ENCODE measurements at regions not wholly inside any gene's neighbourhood (a gene's known extent, or its start where the extent isn't known, plus 50 kb on each side); places are given as distances from the start of the nearest gene placed in this dataset.

- peak; percentile 84 for DNase-seq (ENCODE audit: low read depth, low spot score)
- TF ChIP-seq, protein P1, sequence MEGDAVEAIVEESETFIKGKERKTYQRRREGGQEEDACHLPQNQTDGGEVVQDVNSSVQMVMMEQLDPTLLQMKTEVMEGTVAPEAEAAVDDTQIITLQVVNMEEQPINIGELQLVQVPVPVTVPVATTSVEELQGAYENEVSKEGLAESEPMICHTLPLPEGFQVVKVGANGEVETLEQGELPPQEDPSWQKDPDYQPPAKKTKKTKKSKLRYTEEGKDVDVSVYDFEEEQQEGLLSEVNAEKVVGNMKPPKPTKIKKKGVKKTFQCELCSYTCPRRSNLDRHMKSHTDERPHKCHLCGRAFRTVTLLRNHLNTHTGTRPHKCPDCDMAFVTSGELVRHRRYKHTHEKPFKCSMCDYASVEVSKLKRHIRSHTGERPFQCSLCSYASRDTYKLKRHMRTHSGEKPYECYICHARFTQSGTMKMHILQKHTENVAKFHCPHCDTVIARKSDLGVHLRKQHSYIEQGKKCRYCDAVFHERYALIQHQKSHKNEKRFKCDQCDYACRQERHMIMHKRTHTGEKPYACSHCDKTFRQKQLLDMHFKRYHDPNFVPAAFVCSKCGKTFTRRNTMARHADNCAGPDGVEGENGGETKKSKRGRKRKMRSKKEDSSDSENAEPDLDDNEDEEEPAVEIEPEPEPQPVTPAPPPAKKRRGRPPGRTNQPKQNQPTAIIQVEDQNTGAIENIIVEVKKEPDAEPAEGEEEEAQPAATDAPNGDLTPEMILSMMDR (IDR thresholded peaks at IDR 0.05; ENCODE audit: low read depth, low read length), result peak; percentile 73
- no peak overlapping the region for H3K4me3 ChIP-seq (ENCODE audit: low read depth, low read length)
- in situ Hi-C loops (cut with HindIII; ENCODE audit: low sequenced_read_pairs), result no loop called here
Observed at GRCh38 chr4:74671080-74671698, 123.1 kb downstream of the BTC start.

DNA sequence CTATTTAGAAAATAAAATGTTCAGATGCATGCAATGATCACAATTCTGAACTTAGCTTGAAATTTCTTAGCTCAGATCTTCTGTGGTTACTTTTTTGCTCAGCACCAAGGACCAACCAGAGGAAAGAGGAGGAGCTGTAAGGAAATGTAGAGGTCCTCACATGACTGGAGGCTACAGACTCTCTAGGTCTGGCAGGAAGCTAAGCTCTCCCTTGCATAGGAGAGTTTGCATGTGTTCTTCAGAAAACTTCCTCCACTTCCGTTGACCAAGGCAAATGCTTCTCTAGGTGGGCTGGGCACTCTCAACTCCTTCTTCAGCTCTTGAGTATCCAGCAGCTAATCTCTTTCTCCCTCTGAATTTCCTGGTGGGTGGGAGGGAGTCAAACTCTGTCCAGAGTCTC, 119.6 kb downstream of the BTC start:
- in situ Hi-C loops (cut with HindIII; ENCODE audit: low sequenced_read_pairs), result no loop called here
- TF ChIP-seq, protein P1 (IDR thresholded peaks at IDR 0.05; ENCODE audit: low read depth, low read length), result no peak
- no peak for DNase-seq (ENCODE audit: low read depth, low spot score)
- no peak overlapping the region for H3K4me3 ChIP-seq (ENCODE audit: low read depth, low read length)

- TF ChIP-seq, protein P1 (IDR thresholded peaks at IDR 0.05; ENCODE audit: low read depth, low read length), result peak; percentile 80
- H3K4me3 ChIP-seq (ENCODE audit: low read depth, low read length), result no peak overlapping the region
- DNase-seq (ENCODE audit: low read depth, low spot score), result peak; percentile 73
- in situ Hi-C loops (cut with HindIII; ENCODE audit: low sequenced_read_pairs), result no loop called here
Observed at GRCh38 chr4:74675673-74676279, 118.5 kb downstream of the BTC start.

DNA sequence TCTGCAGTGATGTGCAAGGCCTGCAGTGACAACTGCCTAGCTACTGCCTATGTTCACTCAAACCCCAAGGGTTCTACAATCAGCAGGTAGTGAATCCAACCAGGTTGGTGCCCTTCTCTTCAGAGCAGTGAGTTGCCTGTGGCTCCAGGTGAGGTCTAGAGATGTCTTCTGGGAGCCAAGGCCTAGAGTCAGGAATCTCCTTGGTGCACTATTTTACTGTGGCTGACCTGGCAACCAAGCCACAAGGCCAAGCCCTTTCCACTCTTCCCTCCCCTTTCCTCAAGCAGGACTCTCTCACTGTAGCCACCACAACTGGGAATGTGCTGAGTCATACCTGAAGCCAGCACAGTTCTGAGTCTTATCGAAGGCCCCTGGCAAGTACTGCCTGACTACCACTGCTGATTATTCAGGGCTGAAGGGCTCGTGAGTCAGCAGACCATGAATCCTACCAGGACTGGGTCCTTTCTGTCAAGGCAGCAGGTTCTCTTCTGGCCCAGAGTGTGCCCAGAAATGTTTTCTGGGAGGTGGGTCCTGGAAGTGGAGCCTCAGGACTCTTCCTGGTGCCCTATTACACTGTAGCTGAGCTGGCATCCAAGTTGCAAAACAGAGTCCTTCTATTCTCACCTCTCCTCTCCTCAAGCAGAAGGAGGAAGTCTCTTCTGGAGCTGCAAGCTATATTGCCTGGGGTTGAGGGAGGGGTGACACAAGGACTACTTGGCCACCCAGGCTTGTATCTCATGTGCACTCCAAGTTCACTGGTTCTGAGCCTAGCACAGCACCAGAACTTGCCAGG, 111.6 kb downstream of the BTC start:
- TF ChIP-seq, protein P1 (IDR thresholded peaks at IDR 0.05; ENCODE audit: low read depth, low read length), result no peak
- H3K4me3 ChIP-seq (ENCODE audit: low read depth, low read length), result no peak overlapping the region
- DNase-seq (ENCODE audit: low read depth, low spot score), result peak; percentile 92
- in situ Hi-C loops (cut with HindIII; ENCODE audit: low sequenced_read_pairs), result no loop called here

- TF ChIP-seq, protein P1 (IDR thresholded peaks at IDR 0.05; ENCODE audit: low read depth, low read length), result no peak
- no peak for DNase-seq (ENCODE audit: low read depth, low spot score)
- in situ Hi-C loops (cut with HindIII; ENCODE audit: low sequenced_read_pairs), result no loop called here
- H3K4me3 ChIP-seq (ENCODE audit: low read depth, low read length), result no peak overlapping the region
Observed at GRCh38 chr4:74692972-74693371, 101.4 kb downstream of the BTC start.

Measured in astrocyte of the spinal cord (primary cell).